K562 (cell line): ENCODE measurements at regions not wholly inside any gene's neighbourhood (a gene's known extent, or its start where the extent isn't known, plus 50 kb on each side); places are given as distances from the start of the nearest gene placed in this dataset.

Experiments
- CBFA2T3 ChIP-seq: fragments of 450-650 bp; IDR thresholded peaks from 2 replicates; pipeline ENCODE4 v1.6.1; 2017
- CHD1 ChIP-seq: fragments of 200-600 bp; sonication (generic); IDR thresholded peaks from one replicate; pipeline ENCODE4 v1.6.1; 2012; ENCODE audit warnings: mild to moderate bottlenecking, moderate library complexity, low read length, inconsistent platforms
- CUX1 ChIP-seq: fragments of 200-800 bp; sonication (Bioruptor generic); IDR thresholded peaks from 2 replicates; pipeline ENCODE4 v1.6.1; 2016; ENCODE audit warnings: missing genetic modification characterization, missing compliant biosample characterization
- GABPA ChIP-seq: fragments of 200-800 bp; sonication (Bioruptor generic); conservative IDR thresholded peaks from 2 replicates; pipeline ENCODE4 v1.6.1; 2016; ENCODE audit warnings: low read depth, missing genetic modification characterization, missing compliant biosample characterization
- MYC ChIP-seq, 2 experiments: fragments of 250-450 bp in 1 of 2; sonication (Bioruptor Pico) in 1 of 2; IDR thresholded peaks; 2 replicates each; pipeline versions ENCODE4 v1.5.1 to v1.6.1; 2012 to 2021; ENCODE audit warnings: low read depth in 2 of 2, borderline replicate concordance in 1 of 2, improper control_type of control experiment in 1 of 2, low read length in 1 of 2, mild to moderate bottlenecking in 1 of 2, moderate library complexity in 1 of 2
- NFIC ChIP-seq: fragments of 450-650 bp; IDR thresholded peaks from 2 replicates; pipeline ENCODE4 v1.6.1; 2017; ENCODE audit warnings: mild to moderate bottlenecking, inconsistent platforms
- SMAD1 ChIP-seq: fragments of 150-350 bp; IDR thresholded peaks from 2 replicates; pipeline ENCODE4 v1.6.1; 2014; ENCODE audit warnings: low read length, low read depth; ENCODE audit not compliant: partially characterized antibody
- SMARCA5 ChIP-seq: fragments of 450-650 bp; IDR thresholded peaks from 2 replicates; pipeline ENCODE4 v1.6.1; 2016
- THAP12 ChIP-seq: fragments of 250-450 bp; sonication (Bioruptor Pico); IDR thresholded peaks from 2 replicates; pipeline ENCODE4 v1.9.0; 2021; ENCODE audit warnings: mild to moderate bottlenecking, inconsistent platforms
- ZFPM2 ChIP-seq: fragments of 250-450 bp; sonication (Bioruptor Pico); IDR thresholded peaks from 2 replicates; pipeline ENCODE4 v1.5.1; 2022; ENCODE audit warnings: mild to moderate bottlenecking
- ZNF830 ChIP-seq: fragments of 250-450 bp; sonication (Bioruptor Pico); IDR thresholded peaks from 2 replicates; pipeline ENCODE4 v1.5.0; 2021; ENCODE audit warnings: mild to moderate bottlenecking

- no peak for TF ChIP-seq MYC (IDR thresholded peaks at IDR 0.05; ENCODE audit: low read depth, low read length)
- TF ChIP-seq MYC (CRISPR knock-in tag; IDR thresholded peaks at IDR 0.05; ENCODE audit: borderline replicate concordance, low read depth), result 0 out of 2 replicates have a peak, but pooled peaks have one; percentile 6
- peak; percentile 44; the same call in 1 of the 2 replicates for TF ChIP-seq CUX1 (CRISPR knock-in tag)
- TF ChIP-seq CBFA2T3, result no peak
- TF ChIP-seq THAP12 (CRISPR knock-in tag), result no peak
- TF ChIP-seq ZNF830 (CRISPR knock-in tag), result no peak
- no peak for TF ChIP-seq GABPA
- peak; percentile 12; the same call in 1 of the 2 replicates for TF ChIP-seq NFIC
- no peak for TF ChIP-seq SMAD1
- TF ChIP-seq ZFPM2 (CRISPR knock-in tag), result no peak
- TF ChIP-seq CHD1, result no peak
- TF ChIP-seq SMARCA5, result no peak
These were observed 148.1 kb downstream of the ADSS2 start (continued) for GRCh38 chr1:244303610-244303969.
